HL-60 (cell line): ENCODE measurements at regions not wholly inside any gene's neighbourhood (a gene's known extent, or its start where the extent isn't known, plus 50 kb on each side); places are given as distances from the start of the nearest gene placed in this dataset.

Source experiments
- CTCF ChIP-seq: IDR thresholded peaks from one replicate; pipeline ENCODE4 v1.5.1; 2011; ENCODE audit warnings: low read length, control low read depth, inconsistent platforms; ENCODE audit not compliant: insufficient read depth
- GABPA ChIP-seq: IDR thresholded peaks from 2 replicates; pipeline ENCODE4 v1.6.1; 2012; ENCODE audit warnings: low read depth
- POLR2AphosphoS5 ChIP-seq: IDR thresholded peaks from 2 replicates; pipeline ENCODE4 v1.6.1; 2012; ENCODE audit warnings: low read depth
- REST ChIP-seq: IDR thresholded peaks from 2 replicates; pipeline ENCODE4 v1.6.1; 2012; ENCODE audit warnings: low read depth; ENCODE audit not compliant: insufficient replicate concordance
- SPI1 ChIP-seq: IDR thresholded peaks from 2 replicates; pipeline ENCODE4 v1.6.1; 2012; ENCODE audit warnings: low read depth, mild to moderate bottlenecking, borderline replicate concordance

DNA sequence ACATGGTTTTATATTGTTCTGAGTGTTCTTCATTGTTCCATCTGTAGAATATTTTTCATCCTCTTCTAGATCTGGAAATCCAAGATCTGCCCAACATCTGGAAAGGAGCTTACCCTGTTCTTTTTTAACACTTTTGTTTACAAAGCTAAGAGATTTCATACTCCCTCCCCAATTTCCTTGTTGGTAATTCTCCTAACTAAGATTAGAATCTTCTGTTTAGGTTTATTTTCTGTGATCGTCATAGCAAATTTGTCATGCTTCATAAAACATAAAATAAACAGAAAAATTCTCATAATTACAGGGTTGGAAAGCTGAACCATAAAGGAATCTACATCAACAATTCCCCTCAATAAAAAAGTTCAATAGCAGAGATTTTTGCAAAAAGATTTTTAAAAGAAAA lies 580.3 kb upstream of the CA10 start:
- TF ChIP-seq CTCF (no peak), POLR2AphosphoS5 (no peak), GABPA (no peak), REST (no peak), SPI1 (no peak)
